ENCODE measurements at regions not wholly inside any gene's neighbourhood (a gene's known extent, or its start where the extent isn't known, plus 50 kb on each side); places are given as distances from the start of the nearest gene placed in this dataset.
"Not testable (repeated sequence)": the region's sequence is repeated elsewhere in the genome, so short reads cannot be mapped to it uniquely, and the experiment has no call there.

GRCh38 chr9:42385574-42386120 is 202.2 kb downstream of the SPATA31A6 start:
- TF ChIP-seq POLR2A (IDR thresholded peaks at IDR 0.05; ENCODE audit: low read length); GATA1 (IDR thresholded peaks at IDR 0.05; ENCODE audit: low read depth, low read length): not testable (repeated sequence)

All from erythroblast (primary cell).